ENCODE measurements at regions not wholly inside any gene's neighbourhood (a gene's known extent, or its start where the extent isn't known, plus 50 kb on each side); places are given as distances from the start of the nearest gene placed in this dataset.
"Not testable (repeated sequence)": the region's sequence is repeated elsewhere in the genome, so short reads cannot be mapped to it uniquely, and the experiment has no call there.

- not testable (repeated sequence) for DNase-seq
Measured at GRCh38 chr5:87217480-87217879, 50.2 kb upstream of the RASA1 start.

Data from stimulated activated CD4-positive, alpha-beta T cell treated with anti-CD3 and anti-CD28 coated beads, Interleukin-2, amount 100 ng/mL, for 24 hours (primary cell).